T-helper 1 cell treated with Interleukin-12 subunit alpha and Interleukin-12 subunit beta and Interleukin-4 antibody, amounts not matched to agents 30 ng/mL and 1 ng/mL, for 36 hours (primary cell): ENCODE measurements at regions not wholly inside any gene's neighbourhood (a gene's known extent, or its start where the extent isn't known, plus 50 kb on each side); places are given as distances from the start of the nearest gene placed in this dataset.

Experiments
- intact Hi-C: fragments of 100-400 bp; cut with micrococcal nuclease; formaldehyde crosslinking; loops from one replicate; pipeline ENCODE4 v1.15.1; 2024

GRCh38 chr11:134566311-134566710 lies 154.3 kb upstream of the B3GAT1 start:
- intact Hi-C loops = no loop called here

GRCh38 chr11:134565343-134565891 lies 153.4 kb upstream of the B3GAT1 start:
- intact Hi-C loops = no loop called here

- intact Hi-C loops = no loop called here
Measured at GRCh38 chr11:134564472-134565200, 152.6 kb upstream of the B3GAT1 start.

- intact Hi-C loops = no loop called here
Measured at GRCh38 chr11:134562941-134563471, 151.0 kb upstream of the B3GAT1 start.

- intact Hi-C loops = no loop called here
Measured at GRCh38 chr11:134562196-134562595, 150.2 kb upstream of the B3GAT1 start.

GRCh38 chr11:134561331-134561720 lies 149.3 kb upstream of the B3GAT1 start:
- intact Hi-C loops = no loop called here

- intact Hi-C loops = no loop called here
Measured at GRCh38 chr11:134560566-134561330, 148.7 kb upstream of the B3GAT1 start.

- intact Hi-C loops = no loop called here
Measured at GRCh38 chr11:134560066-134560465, 148.0 kb upstream of the B3GAT1 start.

GRCh38 chr11:134559602-134559962 lies 147.5 kb upstream of the B3GAT1 start:
- intact Hi-C loops = no loop called here

GRCh38 chr11:134558916-134559601 lies 147.0 kb upstream of the B3GAT1 start:
- intact Hi-C loops = no loop called here

GRCh38 chr11:134558258-134558835 lies 146.3 kb upstream of the B3GAT1 start:
- intact Hi-C loops = no loop called here

- intact Hi-C loops = no loop called here
Measured at GRCh38 chr11:134557571-134558257, 145.7 kb upstream of the B3GAT1 start.

GRCh38 chr11:134556186-134556585 lies 144.1 kb upstream of the B3GAT1 start:
- intact Hi-C loops = no loop called here

- intact Hi-C loops = no loop called here
Measured at GRCh38 chr11:134555510-134555909, 143.5 kb upstream of the B3GAT1 start.

GRCh38 chr11:134554861-134555260 lies 142.8 kb upstream of the B3GAT1 start:
- intact Hi-C loops = no loop called here

- intact Hi-C loops = no loop called here
Measured at GRCh38 chr11:134554106-134554505, 142.1 kb upstream of the B3GAT1 start.

- intact Hi-C loops = no loop called here
Measured at GRCh38 chr11:134552749-134553148, 140.7 kb upstream of the B3GAT1 start.

GRCh38 chr11:134545521-134545920 lies 133.5 kb upstream of the B3GAT1 start:
- intact Hi-C loops = no loop called here

GRCh38 chr11:134544095-134544815 lies 132.2 kb upstream of the B3GAT1 start:
- intact Hi-C loops = no loop called here

- intact Hi-C loops = no loop called here
Measured at GRCh38 chr11:134543645-134544044, 131.6 kb upstream of the B3GAT1 start.
